ENCODE measurements at regions not wholly inside any gene's neighbourhood (a gene's known extent, or its start where the extent isn't known, plus 50 kb on each side); places are given as distances from the start of the nearest gene placed in this dataset.
"Not testable (repeated sequence)": the region's sequence is repeated elsewhere in the genome, so short reads cannot be mapped to it uniquely, and the experiment has no call there.

DNA sequence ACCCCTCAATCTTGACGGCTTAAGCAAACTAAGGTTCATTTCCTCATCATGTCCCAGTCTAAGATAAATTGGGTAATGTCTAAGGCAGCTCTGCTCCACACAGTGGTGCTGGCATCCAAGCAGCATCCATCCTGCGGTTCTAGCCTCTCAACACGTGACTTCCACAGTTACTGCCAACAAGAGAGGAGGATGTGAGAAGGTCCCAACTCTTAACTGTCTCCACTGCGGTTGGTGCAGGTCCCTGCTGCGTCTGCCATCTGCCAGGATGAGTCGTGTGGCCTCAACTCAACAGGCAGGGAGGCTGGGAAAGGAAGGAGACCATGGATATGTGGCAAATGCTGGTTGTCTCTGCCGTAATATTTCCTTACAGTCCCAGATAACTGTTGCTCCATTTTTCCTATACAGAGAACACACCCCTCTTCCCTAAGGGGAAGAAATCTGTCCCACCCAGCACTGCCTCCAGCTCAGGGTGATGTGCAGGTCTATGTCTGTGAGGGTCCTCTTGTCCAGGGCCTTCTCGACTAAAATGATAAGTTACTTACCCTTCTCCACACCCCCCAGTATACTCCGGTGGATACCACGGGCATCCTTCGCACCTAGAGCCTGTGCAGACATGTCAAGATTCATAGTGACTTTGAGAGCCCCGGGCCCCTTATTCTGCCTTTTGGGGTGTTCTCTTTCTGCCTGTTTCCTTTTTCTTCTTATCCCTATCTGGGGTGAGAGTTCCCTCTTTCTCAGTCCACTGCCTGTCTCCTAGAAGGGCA is 64.7 kb downstream of the KCNJ18 start:
- Histone ChIP-seq H2AK5ac (ENCODE audit: low read length) (no peak overlapping the region), H3K4me2 (ENCODE audit: low read length) (no peak overlapping the region), H2BK12ac (ENCODE audit: low read length) (no peak overlapping the region), H4K8ac (ENCODE audit: low read depth, low read length) (no peak overlapping the region), H4K12ac (ENCODE audit: low read depth, low read length) (no peak overlapping the region), H3K9me3 (ENCODE audit: insufficient read depth, low read depth, low read length) (peaks cover 5% of the 10 kb centered on the region), H3K23ac (ENCODE audit: low read length) (no peak overlapping the region), H3K36me3 (ENCODE audit: control insufficient read depth in 1 of 2, insufficient read depth in 2 of 2, low read length in 2 of 2) (no peaks in the 10 kb centered on the region), H3K4me3 (ENCODE audit: low read depth, low read length) (no peak overlapping the region), H4K91ac (ENCODE audit: low read depth, low read length) (no peak overlapping the region), H3K79me1 (ENCODE audit: low read length) (no peaks in the 10 kb centered on the region), H3K27me3 (ENCODE audit: insufficient read depth, low read length) (no peaks in the 10 kb centered on the region), H3K14ac (ENCODE audit: low read length) (no peak overlapping the region), H3K27ac (ENCODE audit: low read depth, low read length) (no peak overlapping the region), H2BK5ac (ENCODE audit: low read depth, low read length, poor library complexity) (no peak overlapping the region), H2BK120ac (ENCODE audit: insufficient read depth, low read length, poor library complexity) (no peak overlapping the region), H3K4me1 (ENCODE audit: control insufficient read depth in 1 of 2, insufficient read depth in 2 of 2, low read length in 2 of 2) (no peaks in the 10 kb centered on the region), H2AFZ (ENCODE audit: insufficient read depth, low read length, poor library complexity) (no peak overlapping the region), H3K18ac (ENCODE audit: low read length) (no peak overlapping the region), H3K9ac (ENCODE audit: low read length) (no peak overlapping the region), H3K79me2 (ENCODE audit: control insufficient read depth, insufficient read depth, low read length, poor library complexity) (no peaks in the 10 kb centered on the region), H3K4ac (ENCODE audit: low read depth, low read length) (no peak overlapping the region)
- DNase-seq = no peak
- WGBS (ENCODE audit: extremely low coverage, insufficient coverage, insufficient read length) = no CpG with 5 or more reads among the region's 12 CpGs

DNA sequence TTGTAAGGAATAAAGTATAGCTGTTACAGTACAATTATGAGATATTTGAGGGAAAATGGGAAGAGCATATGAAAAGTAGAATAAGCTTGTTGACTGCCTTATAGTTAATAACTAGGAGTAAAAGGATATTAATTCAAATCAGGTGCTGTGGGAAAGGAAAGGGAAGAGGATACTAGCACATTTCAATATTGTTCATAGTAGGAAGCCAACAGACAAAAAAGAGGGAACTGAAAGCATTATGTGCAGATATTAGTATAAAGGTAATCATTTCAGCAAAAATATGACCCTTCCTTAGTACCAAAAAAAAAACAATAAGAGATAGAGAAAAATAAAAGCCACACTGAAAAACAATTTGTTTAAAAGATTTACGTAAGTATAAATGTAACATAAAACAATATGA is 67.3 kb downstream of the KCNJ18 start:
- not testable (repeated sequence) for H3K9me3 ChIP-seq (ENCODE audit: insufficient read depth, low read depth, low read length); H3K79me2 ChIP-seq (ENCODE audit: control insufficient read depth, insufficient read depth, low read length, poor library complexity); H3K79me1 ChIP-seq (ENCODE audit: low read length); H2AFZ ChIP-seq (ENCODE audit: insufficient read depth, low read length, poor library complexity); H2BK12ac ChIP-seq (ENCODE audit: low read length); H2AK5ac ChIP-seq (ENCODE audit: low read length); H4K8ac ChIP-seq (ENCODE audit: low read depth, low read length); H3K27ac ChIP-seq (ENCODE audit: low read depth, low read length); H3K18ac ChIP-seq (ENCODE audit: low read length); H3K4me3 ChIP-seq (ENCODE audit: low read depth, low read length); H2BK120ac ChIP-seq (ENCODE audit: insufficient read depth, low read length, poor library complexity); H3K14ac ChIP-seq (ENCODE audit: low read length); H2BK5ac ChIP-seq (ENCODE audit: low read depth, low read length, poor library complexity); H3K9ac ChIP-seq (ENCODE audit: low read length); H4K91ac ChIP-seq (ENCODE audit: low read depth, low read length); H3K4me2 ChIP-seq (ENCODE audit: low read length); H3K4ac ChIP-seq (ENCODE audit: low read depth, low read length); H3K23ac ChIP-seq (ENCODE audit: low read length); H4K12ac ChIP-seq (ENCODE audit: low read depth, low read length); H3K4me1 ChIP-seq (ENCODE audit: control insufficient read depth in 1 of 2, insufficient read depth in 2 of 2, low read length in 2 of 2); H3K27me3 ChIP-seq (ENCODE audit: insufficient read depth, low read length); H3K36me3 ChIP-seq (ENCODE audit: control insufficient read depth in 1 of 2, insufficient read depth in 2 of 2, low read length in 2 of 2); DNase-seq
- WGBS (ENCODE audit: extremely low coverage, insufficient coverage, insufficient read length) = no CpG with 5 or more reads among the region's 1 CpG

DNA sequence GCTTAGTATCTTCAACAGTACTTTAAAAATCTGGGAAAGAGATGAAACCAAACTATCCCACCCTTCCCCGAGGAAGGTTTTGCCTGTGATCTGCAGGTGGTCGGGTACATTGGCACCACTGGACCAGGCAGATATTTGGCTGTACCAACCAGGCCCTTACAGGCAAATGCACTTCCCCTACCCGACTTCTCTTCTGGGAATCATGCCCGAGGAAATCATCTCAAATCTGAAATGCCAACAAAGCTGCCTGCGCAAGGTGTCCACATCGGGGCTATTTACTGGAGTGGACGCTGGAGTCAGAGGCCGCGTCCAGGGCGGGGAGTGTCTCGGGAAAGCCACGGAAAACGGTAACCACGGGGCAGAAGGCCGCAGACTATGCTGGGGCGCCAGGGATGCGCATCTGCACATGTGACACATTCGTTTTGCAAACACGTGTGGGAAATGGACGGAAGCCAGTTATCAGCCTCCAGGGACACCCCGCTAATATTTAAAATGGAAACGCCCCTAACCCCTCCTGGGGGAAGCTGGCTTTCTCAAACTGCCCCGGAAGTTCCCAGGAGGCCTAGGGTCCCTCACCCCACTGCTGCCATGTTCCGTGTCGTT is 71.5 kb downstream of the KCNJ18 start:
- not testable (repeated sequence) for H2BK5ac ChIP-seq (ENCODE audit: low read depth, low read length, poor library complexity); H3K4me2 ChIP-seq (ENCODE audit: low read length); H3K36me3 ChIP-seq (ENCODE audit: control insufficient read depth in 1 of 2, insufficient read depth in 2 of 2, low read length in 2 of 2); H2BK120ac ChIP-seq (ENCODE audit: insufficient read depth, low read length, poor library complexity); H3K4me1 ChIP-seq (ENCODE audit: control insufficient read depth in 1 of 2, insufficient read depth in 2 of 2, low read length in 2 of 2); H3K4me3 ChIP-seq (ENCODE audit: low read depth, low read length); H2AFZ ChIP-seq (ENCODE audit: insufficient read depth, low read length, poor library complexity); H3K79me1 ChIP-seq (ENCODE audit: low read length); H3K23ac ChIP-seq (ENCODE audit: low read length); H3K27ac ChIP-seq (ENCODE audit: low read depth, low read length); H2AK5ac ChIP-seq (ENCODE audit: low read length); H4K12ac ChIP-seq (ENCODE audit: low read depth, low read length); H3K27me3 ChIP-seq (ENCODE audit: insufficient read depth, low read length); H3K18ac ChIP-seq (ENCODE audit: low read length); H3K14ac ChIP-seq (ENCODE audit: low read length); H3K9ac ChIP-seq (ENCODE audit: low read length); H3K79me2 ChIP-seq (ENCODE audit: control insufficient read depth, insufficient read depth, low read length, poor library complexity); DNase-seq; H2BK12ac ChIP-seq (ENCODE audit: low read length); H3K4ac ChIP-seq (ENCODE audit: low read depth, low read length); H4K8ac ChIP-seq (ENCODE audit: low read depth, low read length); H4K91ac ChIP-seq (ENCODE audit: low read depth, low read length)
- no CpG with 5 or more reads among the region's 25 CpGs for WGBS (ENCODE audit: extremely low coverage, insufficient coverage, insufficient read length)
- H3K9me3 ChIP-seq (ENCODE audit: insufficient read depth, low read depth, low read length) = peaks cover 31% of the 10 kb centered on the region

DNA sequence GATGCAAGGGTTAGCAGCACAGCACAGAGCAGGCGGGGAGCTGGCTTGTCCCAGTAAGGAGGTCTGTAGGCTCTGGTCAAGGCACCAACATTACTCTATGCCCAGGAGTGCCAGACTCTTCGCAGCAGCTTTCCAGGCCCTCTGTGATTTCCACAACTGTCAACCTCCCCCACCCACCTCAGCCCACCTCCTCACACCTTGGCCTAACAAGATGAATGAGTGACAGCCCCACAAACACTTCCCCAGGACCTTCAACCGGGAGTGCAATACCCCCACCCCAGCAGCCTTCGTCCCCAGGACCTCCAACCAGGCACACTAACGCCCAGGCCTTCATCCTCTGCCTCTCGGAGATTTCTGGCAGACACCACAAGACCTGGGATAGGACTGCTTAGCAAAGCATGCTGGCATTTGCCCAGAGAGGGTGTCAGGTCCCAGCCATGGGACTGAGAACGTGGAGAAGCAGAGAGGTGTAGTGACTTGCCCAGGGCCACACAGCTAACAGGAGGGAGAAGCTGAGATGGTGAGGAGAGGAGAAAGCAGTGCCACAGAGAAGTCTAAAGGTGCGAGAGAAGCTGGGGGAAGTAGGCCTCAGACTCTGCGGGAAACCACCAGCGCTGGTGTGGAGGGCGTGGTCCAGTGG is 73.4 kb downstream of the KCNJ18 start:
- H3K4ac ChIP-seq (ENCODE audit: low read depth, low read length); H2AK5ac ChIP-seq (ENCODE audit: low read length); H3K9ac ChIP-seq (ENCODE audit: low read length); H4K12ac ChIP-seq (ENCODE audit: low read depth, low read length); H3K79me2 ChIP-seq (ENCODE audit: control insufficient read depth, insufficient read depth, low read length, poor library complexity); H3K4me2 ChIP-seq (ENCODE audit: low read length); H3K18ac ChIP-seq (ENCODE audit: low read length); H3K14ac ChIP-seq (ENCODE audit: low read length); H3K79me1 ChIP-seq (ENCODE audit: low read length); H4K8ac ChIP-seq (ENCODE audit: low read depth, low read length); H2BK5ac ChIP-seq (ENCODE audit: low read depth, low read length, poor library complexity); H3K36me3 ChIP-seq (ENCODE audit: control insufficient read depth in 1 of 2, insufficient read depth in 2 of 2, low read length in 2 of 2); H3K27ac ChIP-seq (ENCODE audit: low read depth, low read length); H3K23ac ChIP-seq (ENCODE audit: low read length); H2AFZ ChIP-seq (ENCODE audit: insufficient read depth, low read length, poor library complexity); H2BK12ac ChIP-seq (ENCODE audit: low read length); H2BK120ac ChIP-seq (ENCODE audit: insufficient read depth, low read length, poor library complexity); H3K4me3 ChIP-seq (ENCODE audit: low read depth, low read length); DNase-seq; H3K4me1 ChIP-seq (ENCODE audit: control insufficient read depth in 1 of 2, insufficient read depth in 2 of 2, low read length in 2 of 2); H4K91ac ChIP-seq (ENCODE audit: low read depth, low read length); H3K27me3 ChIP-seq (ENCODE audit: insufficient read depth, low read length): not testable (repeated sequence)
- H3K9me3 ChIP-seq (ENCODE audit: insufficient read depth, low read depth, low read length) = peaks cover 37% of the 10 kb centered on the region
- no CpG with 5 or more reads among the region's 11 CpGs for WGBS (ENCODE audit: extremely low coverage, insufficient coverage, insufficient read length)
